PC-3 (cell line): ENCODE measurements at regions not wholly inside any gene's neighbourhood (a gene's known extent, or its start where the extent isn't known, plus 50 kb on each side); places are given as distances from the start of the nearest gene placed in this dataset.

Experiments used
- EZH2 ChIP-seq: fragments of 300-600 bp; sonication (generic); IDR thresholded peaks from one replicate; pipeline ENCODE4 v1.6.1; 2017; ENCODE audit warnings: antibody characterized with exemption, mild to moderate bottlenecking, low read length; ENCODE audit not compliant: unreplicated experiment
- EZH2phosphoT487 ChIP-seq: fragments of 300-600 bp; sonication (generic); IDR thresholded peaks from 2 replicates; pipeline ENCODE4 v1.6.1; 2018; ENCODE audit warnings: mild to moderate bottlenecking, antibody characterized with exemption, low read length, borderline replicate concordance
- TF ChIP-seq, protein P1 (sequence below): fragments of 300-600 bp; sonication (generic); conservative IDR thresholded peaks from 2 replicates; pipeline ENCODE4 v1.5.1; 2017; ENCODE audit warnings: antibody characterized with exemption, low read depth, mild to moderate bottlenecking, low read length

- TF ChIP-seq EZH2 (no peak), EZH2phosphoT487 (no peak)
- TF ChIP-seq, protein P1, sequence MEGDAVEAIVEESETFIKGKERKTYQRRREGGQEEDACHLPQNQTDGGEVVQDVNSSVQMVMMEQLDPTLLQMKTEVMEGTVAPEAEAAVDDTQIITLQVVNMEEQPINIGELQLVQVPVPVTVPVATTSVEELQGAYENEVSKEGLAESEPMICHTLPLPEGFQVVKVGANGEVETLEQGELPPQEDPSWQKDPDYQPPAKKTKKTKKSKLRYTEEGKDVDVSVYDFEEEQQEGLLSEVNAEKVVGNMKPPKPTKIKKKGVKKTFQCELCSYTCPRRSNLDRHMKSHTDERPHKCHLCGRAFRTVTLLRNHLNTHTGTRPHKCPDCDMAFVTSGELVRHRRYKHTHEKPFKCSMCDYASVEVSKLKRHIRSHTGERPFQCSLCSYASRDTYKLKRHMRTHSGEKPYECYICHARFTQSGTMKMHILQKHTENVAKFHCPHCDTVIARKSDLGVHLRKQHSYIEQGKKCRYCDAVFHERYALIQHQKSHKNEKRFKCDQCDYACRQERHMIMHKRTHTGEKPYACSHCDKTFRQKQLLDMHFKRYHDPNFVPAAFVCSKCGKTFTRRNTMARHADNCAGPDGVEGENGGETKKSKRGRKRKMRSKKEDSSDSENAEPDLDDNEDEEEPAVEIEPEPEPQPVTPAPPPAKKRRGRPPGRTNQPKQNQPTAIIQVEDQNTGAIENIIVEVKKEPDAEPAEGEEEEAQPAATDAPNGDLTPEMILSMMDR, result no peak
Measured at GRCh38 chr20:41869261-41869660, 251.1 kb upstream of the CHD6 start.
